ENCODE measurements at regions not wholly inside any gene's neighbourhood (a gene's known extent, or its start where the extent isn't known, plus 50 kb on each side); places are given as distances from the start of the nearest gene placed in this dataset.

GRCh38 chr6:78436335-78436734 lies 431.0 kb upstream of the IRAK1BP1 start:
- DNase-seq (ENCODE audit: low read depth, low spot score) (peak; percentile 19), ATAC-seq (peak; percentile 70; the same call in 1 of the 2 replicates)
- Histone ChIP-seq H3K9ac (ENCODE audit: low read length) (no peak overlapping the region), H3K4me3 (replicated peaks in 1 of 2; ENCODE audit: low read depth in 1 of 2, low read length in 2 of 2) (no peak overlapping the region), H4K20me1 (ENCODE audit: insufficient read depth) (no peaks in the 10 kb centered on the region), H3K4me2 (ENCODE audit: low read length) (no peak overlapping the region), H3K79me2 (ENCODE audit: insufficient read depth, low read length) (no peaks in the 10 kb centered on the region), H3K9me3 (ENCODE audit: control insufficient read depth in 1 of 2, insufficient read depth in 1 of 2, low read depth in 1 of 2, low read length in 2 of 2) (no peaks in the 10 kb centered on the region), H3K4me1 (ENCODE audit: control insufficient read depth in 1 of 2, insufficient read depth in 2 of 2, low read length in 2 of 2) (no peaks in the 10 kb centered on the region), H3K36me3 (ENCODE audit: control insufficient read depth in 1 of 2, insufficient read depth in 2 of 2, low read length in 2 of 2) (no peaks in the 10 kb centered on the region), H3K27me3 (ENCODE audit: insufficient read depth, low read length) (no peaks in the 10 kb centered on the region), H3K9me2 (ENCODE audit: insufficient read depth) (no peaks in the 10 kb centered on the region), H2AFZ (ENCODE audit: low read depth, low read length, poor library complexity, severe bottlenecking) (peak overlapping the region; percentile 22), H3K27ac (ENCODE audit: low read depth, low read length) (no peak overlapping the region)
- BruUV-seq (replicated peaks): no TSS peak
- ChIA-PET POLR2A (no interaction called here), CTCF (interaction anchor here (0.9 to 1.7 kb wide), 3 partner anchors 78 to 374 kb away, joined by 3 to 7 read pairs (median 3); no protein-coding TSS in a partner anchor), RAD21 (ENCODE audit: low non-redundant PET in 1 of 2, low total read pairs in 2 of 2, uncharacterized antibody in 2 of 2, unreplicated experiment in 2 of 2) (no interaction called here)
- TF ChIP-seq CTCF (IDR thresholded peaks at IDR 0.05 in 2 of 3, conservative IDR thresholded peaks at IDR 0.05 in 1 of 3; ENCODE audit: borderline replicate concordance in 1 of 3, insufficient read depth in 1 of 3, low read depth in 2 of 3, low read length in 2 of 3) (peak; percentile 44 to 57 (median 53); a peak in 5 of 6 replicates), POLR2AphosphoS5 (IDR thresholded peaks at IDR 0.05; ENCODE audit: low read depth, low read length) (no peak), RAD21 (IDR thresholded peaks at IDR 0.05; ENCODE audit: low read depth) (peak; percentile 59), EZH2 (IDR thresholded peaks at IDR 0.05) (no peak), ELF1 (IDR thresholded peaks at IDR 0.05; ENCODE audit: borderline replicate concordance, low read depth) (no peak)
- intact Hi-C loops (cut with micrococcal nuclease): loop anchor here (1.0 kb wide), 1 partner anchor 374 kb away; no protein-coding TSS in a partner anchor

- no peaks in the 10 kb centered on the region for H3K36me3 ChIP-seq (ENCODE audit: control insufficient read depth in 1 of 2, insufficient read depth in 2 of 2, low read length in 2 of 2)
- intact Hi-C loops (cut with micrococcal nuclease): no loop called here
- ATAC-seq (no peak), DNase-seq (ENCODE audit: low read depth, low spot score) (no peak)
- no TSS peak for BruUV-seq (replicated peaks)
- H3K27me3 ChIP-seq (ENCODE audit: insufficient read depth, low read length): no peaks in the 10 kb centered on the region
- no peak overlapping the region for H2AFZ ChIP-seq (ENCODE audit: low read depth, low read length, poor library complexity, severe bottlenecking)
- no peak overlapping the region for H3K27ac ChIP-seq (ENCODE audit: low read depth, low read length)
- no peaks in the 10 kb centered on the region for H3K9me3 ChIP-seq (ENCODE audit: control insufficient read depth in 1 of 2, insufficient read depth in 1 of 2, low read depth in 1 of 2, low read length in 2 of 2)
- no peaks in the 10 kb centered on the region for H3K4me1 ChIP-seq (ENCODE audit: control insufficient read depth in 1 of 2, insufficient read depth in 2 of 2, low read length in 2 of 2)
- RAD21 ChIA-PET (ENCODE audit: low non-redundant PET in 1 of 2, low total read pairs in 2 of 2, uncharacterized antibody in 2 of 2, unreplicated experiment in 2 of 2): no interaction called here
- POLR2A ChIA-PET: no interaction called here
- no peaks in the 10 kb centered on the region for H3K79me2 ChIP-seq (ENCODE audit: insufficient read depth, low read length)
- CTCF ChIA-PET: interaction anchor here (1.6 kb wide), 1 partner anchor 372 kb away, joined by 7 read pairs; no protein-coding TSS in a partner anchor
- H4K20me1 ChIP-seq (ENCODE audit: insufficient read depth): no peaks in the 10 kb centered on the region
- no peak overlapping the region for H3K4me2 ChIP-seq (ENCODE audit: low read length)
- H3K9ac ChIP-seq (ENCODE audit: low read length): no peak overlapping the region
- H3K9me2 ChIP-seq (ENCODE audit: insufficient read depth): no peaks in the 10 kb centered on the region
- no peak overlapping the region for H3K4me3 ChIP-seq (replicated peaks in 1 of 2; ENCODE audit: low read depth in 1 of 2, low read length in 2 of 2)
- TF ChIP-seq ZFX (IDR thresholded peaks at IDR 0.05): no peak
- TF ChIP-seq SIN3A (IDR thresholded peaks at IDR 0.05; ENCODE audit: low read depth): no peak
- TF ChIP-seq MAX (IDR thresholded peaks at IDR 0.05): no peak
- TF ChIP-seq CTCF (IDR thresholded peaks at IDR 0.05 in 2 of 3, conservative IDR thresholded peaks at IDR 0.05 in 1 of 3; ENCODE audit: borderline replicate concordance in 1 of 3, insufficient read depth in 1 of 3, low read depth in 2 of 3, low read length in 2 of 3): no peak
- TF ChIP-seq POLR2A (IDR thresholded peaks at IDR 0.05; ENCODE audit: borderline replicate concordance, extremely low read depth, insufficient read depth, insufficient read length): no peak
- no peak for TF ChIP-seq EZH2 (IDR thresholded peaks at IDR 0.05)
- no peak for TF ChIP-seq EGR1 (IDR thresholded peaks at IDR 0.05; ENCODE audit: low read depth)
- TF ChIP-seq POLR2AphosphoS5 (IDR thresholded peaks at IDR 0.05; ENCODE audit: low read depth, low read length): no peak
- no peak for TF ChIP-seq REST (IDR thresholded peaks at IDR 0.05; ENCODE audit: low read depth)
- no peak for TF ChIP-seq SRF (IDR thresholded peaks at IDR 0.05; ENCODE audit: low read depth)
Measured at GRCh38 chr6:78438135-78438534, 429.2 kb upstream of the IRAK1BP1 start.
